Head of caudate nucleus (tissue), 42 donors: ENCODE measurements at regions not wholly inside any gene's neighbourhood (a gene's known extent, or its start where the extent isn't known, plus 50 kb on each side); places are given as distances from the start of the nearest gene placed in this dataset.
"Not testable (repeated sequence)": the region's sequence is repeated elsewhere in the genome, so short reads cannot be mapped to it uniquely, and the experiment has no call there.

Experiments used
- DNase-seq, 42 donors: peaks; one replicate each; pipeline versions ENCODE4 v3.0.0 to v3.0.0-alpha.2; 2020 to 2021; ENCODE audit warnings: mixed read lengths in 7 of 42
- intact Hi-C: fragments of 100-400 bp; cut with DNase I; formaldehyde crosslinking; loops from one replicate; pipeline ENCODE4 v1.15.0; 2022

- DNase-seq, intact Hi-C loops: not testable (repeated sequence)
Observed at GRCh38 chr2:61643153-61643552, 105.0 kb upstream of the XPO1 start.

DNA sequence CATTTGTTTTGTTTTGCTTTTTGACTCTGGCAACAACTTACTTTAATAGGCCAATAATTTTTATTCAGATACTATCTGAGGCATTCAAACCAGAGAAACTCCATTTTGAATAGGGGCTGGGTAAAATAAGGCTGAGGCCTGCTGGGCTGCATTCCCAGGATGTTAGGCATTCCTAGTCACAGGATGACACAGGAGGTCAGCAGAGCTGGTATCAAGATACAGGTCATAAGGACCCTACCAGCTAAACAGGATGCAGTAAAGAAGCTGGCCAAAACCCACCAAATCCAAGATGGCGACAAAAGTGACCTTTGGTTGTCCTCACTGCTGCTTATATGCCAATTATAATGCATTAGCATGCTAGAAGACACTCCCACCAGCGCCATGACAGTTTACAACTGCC, 102.2 kb upstream of the XPO1 start:
- intact Hi-C loops, result no loop called here
- DNase-seq, result no peak

DNA sequence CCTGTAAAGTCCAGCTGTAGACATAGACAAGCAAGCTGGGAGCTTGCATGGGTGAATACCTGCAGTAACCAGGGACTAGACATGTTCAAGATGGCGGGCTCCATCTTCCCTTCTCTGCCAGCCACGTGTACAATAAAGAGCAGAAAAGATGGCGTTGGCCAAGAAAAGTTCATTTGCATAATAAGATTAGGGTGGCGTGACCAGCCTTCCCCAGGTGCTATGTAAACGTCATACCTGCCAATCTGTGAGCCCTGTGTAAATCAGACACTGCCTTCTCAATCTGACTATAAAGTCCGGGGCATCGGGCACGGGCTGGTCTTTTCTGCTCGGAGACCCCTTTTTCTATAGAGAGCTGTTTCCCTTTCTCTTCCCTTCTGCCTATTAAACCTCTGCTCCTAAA, 101.6 kb upstream of the XPO1 start:
- intact Hi-C loops, result no loop called here
- no peak for DNase-seq

GRCh38 chr2:61636686-61637085, 98.5 kb upstream of the XPO1 start:
- intact Hi-C loops, result no loop called here
- DNase-seq, result no peak

GRCh38 chr2:61634512-61634911, 96.4 kb upstream of the XPO1 start:
- intact Hi-C loops, result no loop called here
- DNase-seq, result no peak

- intact Hi-C loops, result no loop called here
- no peak for DNase-seq
Observed at GRCh38 chr2:61633250-61633649, 95.1 kb upstream of the XPO1 start.

DNA sequence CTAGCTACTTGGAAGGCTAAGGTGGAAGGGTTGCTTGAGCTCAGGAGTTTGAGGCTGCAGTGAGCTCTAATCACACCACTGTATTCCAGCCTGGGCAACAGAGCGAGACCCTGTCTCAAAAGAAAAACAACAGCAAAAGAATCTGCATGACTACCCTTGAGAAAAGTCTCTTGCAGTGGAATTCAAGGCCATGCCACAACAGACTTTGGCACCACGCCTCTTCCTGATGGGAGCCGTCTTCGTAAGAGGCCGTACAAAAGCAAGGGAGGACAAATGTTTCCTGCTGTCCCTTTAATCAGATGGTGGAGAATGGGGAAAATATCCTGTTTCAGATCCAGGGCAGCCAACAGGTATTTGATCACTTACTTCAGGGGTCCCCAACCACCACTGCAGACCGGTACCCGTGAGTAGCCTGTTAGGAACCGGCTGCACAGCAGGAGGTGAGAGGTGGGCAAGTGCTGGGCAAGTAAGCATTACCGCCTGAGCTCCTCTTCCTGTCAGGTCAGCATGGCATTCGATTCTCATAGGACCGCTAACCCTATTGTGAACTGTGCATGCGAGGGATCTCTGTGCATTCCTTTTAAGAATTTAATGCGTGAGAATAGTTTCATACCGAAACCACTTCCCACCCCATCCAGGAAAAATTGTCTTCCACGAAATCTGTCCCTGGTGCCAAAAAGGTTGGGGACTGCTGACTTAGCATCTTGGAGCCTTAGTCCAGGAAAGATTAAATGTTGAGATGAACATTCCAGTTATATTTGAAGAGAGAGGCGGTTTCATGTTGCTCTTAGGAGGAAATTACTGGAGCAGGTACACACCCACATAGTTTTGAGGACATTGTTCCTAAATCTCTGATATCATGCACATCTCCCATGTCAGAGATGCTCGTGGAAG, 94.4 kb upstream of the XPO1 start:
- DNase-seq, result no peak
- intact Hi-C loops, result no loop called here

DNA sequence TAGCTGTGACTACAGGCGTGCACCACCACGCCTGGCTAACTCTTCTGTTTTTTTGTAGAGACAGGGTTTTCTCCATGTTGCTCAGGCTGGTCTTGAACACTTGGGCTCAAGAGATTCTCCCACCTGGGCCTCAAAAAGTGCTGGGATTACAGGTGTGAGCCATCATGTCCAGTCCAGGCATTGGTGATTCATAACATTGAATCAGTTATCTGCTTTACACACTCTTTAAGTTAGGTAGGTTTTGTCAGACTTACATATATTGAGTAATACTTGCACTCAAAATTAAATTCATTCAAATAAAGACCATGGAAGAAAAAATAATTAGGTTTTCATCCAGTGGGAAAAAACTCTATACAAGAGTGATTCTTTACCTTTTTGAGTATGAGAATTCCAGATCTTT, 93.2 kb upstream of the XPO1 start:
- DNase-seq, result no peak
- intact Hi-C loops, result no loop called here

GRCh38 chr2:61626827-61627226, 88.7 kb upstream of the XPO1 start:
- intact Hi-C loops, result no loop called here
- no peak for DNase-seq

DNA sequence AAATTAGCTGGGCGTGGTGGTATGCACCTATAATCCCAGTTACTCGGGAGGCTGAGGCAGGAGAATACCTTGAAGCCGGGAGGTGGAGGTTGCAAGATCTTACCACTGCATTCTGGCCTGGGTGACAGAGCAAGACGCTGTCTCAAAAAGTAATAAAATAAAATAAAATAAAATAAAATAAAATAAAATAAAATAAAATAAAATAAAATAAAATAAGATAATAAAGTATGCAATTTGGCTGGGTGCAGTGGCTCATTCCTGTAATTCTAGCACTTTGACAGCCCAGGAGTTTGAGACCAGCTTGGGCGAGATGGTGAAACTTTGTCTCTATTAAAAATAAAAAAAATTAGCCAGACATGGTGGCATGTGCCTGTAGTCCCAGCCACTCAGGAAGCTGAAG, 85.6 kb upstream of the XPO1 start:
- DNase-seq, result no peak
- intact Hi-C loops, result no loop called here

- intact Hi-C loops, result no loop called here
- DNase-seq, result no peak
Observed at GRCh38 chr2:61620244-61621159, 82.3 kb upstream of the XPO1 start.

DNA sequence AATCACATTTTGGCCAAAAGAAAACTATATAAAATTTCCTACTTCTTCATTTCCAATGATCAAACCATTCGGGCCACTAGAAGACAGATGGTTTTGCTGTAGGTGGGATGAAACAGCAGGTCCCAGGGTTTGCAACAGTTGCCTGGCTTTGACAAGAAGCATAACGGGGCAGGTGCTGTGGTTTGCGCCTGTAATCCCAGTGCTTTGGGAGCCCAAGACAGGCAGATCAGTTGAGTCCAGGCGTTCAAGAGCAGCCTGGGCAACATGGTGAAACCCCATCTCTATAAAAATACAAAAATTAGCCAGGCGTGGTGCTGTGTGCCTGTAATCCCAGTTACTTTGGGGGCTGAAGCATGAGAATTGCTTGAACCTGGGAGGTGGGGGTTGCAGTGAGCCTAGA, 81.4 kb upstream of the XPO1 start:
- DNase-seq, result no peak
- intact Hi-C loops, result no loop called here

DNA sequence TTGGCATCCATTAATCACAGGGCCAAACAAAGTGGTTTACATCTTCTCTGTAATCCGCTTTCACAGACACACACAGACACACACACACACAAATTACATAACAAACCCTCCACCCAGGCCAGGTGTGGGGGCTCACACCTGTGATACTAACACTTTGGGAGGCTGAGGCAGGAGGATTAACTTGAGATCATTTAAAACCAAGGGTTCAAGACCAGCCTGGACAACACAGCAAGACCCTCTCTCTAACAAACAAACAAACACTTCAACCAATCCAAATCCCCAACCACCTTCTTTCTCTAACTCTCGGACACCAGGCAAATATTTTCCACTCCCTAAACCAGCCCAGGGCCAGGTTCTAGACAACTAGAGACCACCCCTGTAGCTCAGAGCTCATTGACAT, 79.5 kb upstream of the XPO1 start:
- intact Hi-C loops, result no loop called here
- no peak for DNase-seq

DNA sequence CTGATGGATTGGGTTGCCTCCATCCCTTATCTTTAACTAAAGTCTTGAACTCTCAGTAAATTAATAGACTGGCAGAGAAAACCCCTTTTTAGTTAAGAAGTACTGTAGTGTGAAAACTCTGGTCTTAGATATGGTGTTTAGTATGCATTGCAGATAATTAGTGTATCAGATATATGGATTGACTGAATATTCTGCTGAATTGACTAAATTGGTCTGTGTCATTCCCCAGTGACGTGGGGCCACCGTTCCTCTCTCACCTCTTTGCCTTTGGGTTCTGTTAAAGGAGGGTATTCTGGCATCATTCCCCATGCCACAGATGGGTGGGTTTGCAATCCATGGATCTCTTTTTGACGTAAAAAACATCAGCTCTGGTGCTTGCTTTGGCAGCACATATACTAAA, 67.1 kb upstream of the XPO1 start:
- no peak for DNase-seq
- intact Hi-C loops, result no loop called here

DNA sequence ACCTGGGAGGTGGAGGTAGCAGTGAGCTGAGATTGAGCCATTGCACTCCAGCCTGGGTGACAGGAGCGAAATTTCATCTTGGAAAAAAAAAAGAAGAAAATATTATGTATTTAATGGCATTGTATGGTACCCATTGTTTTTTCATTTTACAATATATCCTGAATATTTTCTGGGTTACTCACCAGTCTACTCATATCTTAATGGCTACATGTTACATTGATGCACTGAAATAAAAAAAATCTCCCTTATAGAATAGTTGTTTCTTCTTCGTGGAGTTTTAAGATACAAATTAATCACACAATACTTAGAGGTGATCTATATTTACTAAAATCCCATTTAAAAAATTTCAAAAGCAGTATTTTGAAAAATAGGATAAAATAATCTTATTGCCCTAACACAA, 66.3 kb upstream of the XPO1 start:
- no peak for DNase-seq
- intact Hi-C loops, result no loop called here

DNA sequence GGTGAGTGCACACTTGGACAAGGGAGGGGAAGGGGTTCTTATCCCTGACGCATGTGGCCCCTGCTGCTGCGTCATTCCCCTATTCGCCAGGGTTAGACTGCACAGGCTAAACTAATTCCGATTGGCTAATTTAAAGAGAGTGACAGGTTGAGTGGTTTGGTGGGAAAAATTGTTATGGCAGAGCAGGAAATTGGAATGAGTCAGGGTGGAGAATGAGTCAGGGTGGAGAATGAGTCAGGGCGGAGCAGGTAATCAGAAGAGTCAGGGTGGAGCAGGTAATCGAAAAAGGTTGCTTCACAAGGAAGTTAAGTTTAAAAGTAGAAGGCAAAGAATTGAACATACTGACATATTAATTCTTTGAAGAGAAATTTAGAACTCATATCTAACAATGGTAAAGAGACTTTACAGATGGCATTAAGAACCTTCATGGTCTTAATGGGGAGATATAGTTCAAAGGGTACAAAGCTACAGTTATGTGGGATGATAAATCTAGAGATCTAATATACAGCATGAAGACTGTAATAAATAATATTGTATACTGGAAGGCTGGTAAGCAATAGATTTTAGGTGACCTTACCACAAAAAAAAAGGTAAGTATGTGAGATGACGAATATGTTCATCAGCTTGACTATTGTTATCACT, 60.5 kb upstream of the XPO1 start:
- intact Hi-C loops, result not testable (repeated sequence)
- peak in 39 of 42 donors; percentile 2 to 84 (median 38) for DNase-seq

DNA sequence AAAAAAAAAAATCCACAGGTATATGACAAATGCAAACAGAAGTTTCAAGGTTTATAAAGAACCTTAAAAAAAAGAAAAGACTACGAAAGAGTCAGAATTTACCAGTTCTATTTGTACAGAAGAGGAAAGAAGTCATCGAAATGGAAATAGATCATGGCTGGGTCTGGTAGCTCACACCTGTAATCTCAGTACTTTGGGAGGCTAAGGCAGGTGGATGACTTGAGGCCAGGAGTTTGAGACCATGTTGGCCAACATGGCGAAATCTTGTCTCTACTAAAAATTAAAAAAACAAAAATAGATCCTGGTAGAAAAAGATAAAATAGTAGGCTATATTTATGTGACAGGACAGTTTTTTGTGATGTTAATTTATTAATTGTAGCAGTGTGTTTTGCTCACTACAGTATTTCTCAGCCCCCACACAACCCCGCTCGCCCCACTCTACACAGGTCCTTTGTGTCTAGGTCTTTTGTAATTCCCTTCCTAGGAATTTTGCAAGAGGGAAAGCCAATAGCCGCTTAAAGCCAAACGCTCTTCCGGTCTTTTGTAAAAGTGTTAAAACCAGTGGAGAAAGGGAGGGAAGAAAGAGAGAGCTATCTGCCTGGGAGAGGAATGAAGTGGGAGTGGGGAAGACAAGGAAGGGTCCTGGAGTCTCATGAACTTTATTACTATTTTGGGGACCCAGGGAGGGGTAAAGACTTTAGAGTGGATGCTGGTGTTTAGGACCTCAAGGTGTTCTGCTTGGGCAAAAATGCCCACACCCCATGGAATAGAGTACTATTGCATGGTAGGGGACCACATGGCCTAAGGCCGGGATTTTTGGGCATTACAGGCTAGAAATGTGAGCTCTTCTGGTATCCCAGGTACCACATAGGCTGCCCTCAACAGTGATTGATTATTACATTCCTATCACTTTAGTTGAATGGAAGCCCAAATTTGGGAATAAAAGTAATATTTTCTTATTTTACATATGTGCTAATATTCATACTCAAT, 59.4 kb upstream of the XPO1 start:
- intact Hi-C loops, result no loop called here

GRCh38 chr2:61594201-61594600, 56.0 kb upstream of the XPO1 start:
- DNase-seq, intact Hi-C loops: not testable (repeated sequence)

More for the DNA sequence above, 59.4 kb upstream of the XPO1 start:
- no peak for DNase-seq

- DNase-seq, intact Hi-C loops: not testable (repeated sequence)
Observed at GRCh38 chr2:61593648-61594047, 55.5 kb upstream of the XPO1 start.
